H9 (cell line): ENCODE measurements at regions not wholly inside any gene's neighbourhood (a gene's known extent, or its start where the extent isn't known, plus 50 kb on each side); places are given as distances from the start of the nearest gene placed in this dataset.

ENCODE experiments used
- DNase-seq: peaks from one replicate; pipeline ENCODE4 v3.0.0-alpha.2; 2017
- H2AFZ ChIP-seq: one replicate; pipeline ENCODE4 v1.6.1; 2013; ENCODE audit warnings: mild to moderate bottlenecking, low read length, control low read depth, moderate library complexity
- H2AK5ac ChIP-seq: 2 replicates; pipeline ENCODE4 v1.6.1; 2013; ENCODE audit warnings: low read length, control low read depth, mixed read lengths; ENCODE audit not compliant: insufficient read length
- H2BK120ac ChIP-seq: one replicate; pipeline ENCODE4 v1.6.1; 2013; ENCODE audit warnings: low read depth, mild to moderate bottlenecking, low read length, control low read depth, inconsistent platforms; ENCODE audit not compliant: poor library complexity, severe bottlenecking
- H2BK12ac ChIP-seq: 2 replicates; pipeline ENCODE4 v1.6.1; 2013; ENCODE audit warnings: low read length, control low read depth, mixed read lengths, low read depth; ENCODE audit not compliant: insufficient read length
- H2BK15ac ChIP-seq: 2 replicates; pipeline ENCODE4 v1.6.1; 2013; ENCODE audit warnings: low read depth, low read length, control low read depth
- H2BK20ac ChIP-seq: one replicate; pipeline ENCODE4 v1.6.1; 2013; ENCODE audit warnings: low read depth, mild to moderate bottlenecking, low read length, control low read depth, inconsistent platforms; ENCODE audit not compliant: poor library complexity, severe bottlenecking
- H2BK5ac ChIP-seq: 2 replicates; pipeline ENCODE4 v1.6.1; 2013; ENCODE audit warnings: low read length, control low read depth, mixed read lengths; ENCODE audit not compliant: insufficient read length
- H3K14ac ChIP-seq: 2 replicates; pipeline ENCODE4 v1.6.1; 2013; ENCODE audit warnings: low read length, control low read depth; ENCODE audit not compliant: insufficient read depth
- H3K18ac ChIP-seq: 2 replicates; pipeline ENCODE4 v1.6.1; 2013; ENCODE audit warnings: low read depth, mild to moderate bottlenecking, mixed read lengths, low read length, control low read depth; ENCODE audit not compliant: insufficient read length
- H3K23ac ChIP-seq: 2 replicates; pipeline ENCODE4 v1.6.1; 2013; ENCODE audit warnings: low read length, control low read depth, mixed read lengths, low read depth; ENCODE audit not compliant: insufficient read length
- H3K23me2 ChIP-seq: 2 replicates; pipeline ENCODE4 v1.6.1; 2013; ENCODE audit warnings: low read depth, mild to moderate bottlenecking, mixed read lengths, low read length, control low read depth; ENCODE audit not compliant: insufficient read length, poor library complexity, severe bottlenecking
- H3K27ac ChIP-seq: 2 replicates; pipeline ENCODE4 v1.5.1; 2013; ENCODE audit warnings: low read length, control low read depth, mixed read lengths, low read depth; ENCODE audit not compliant: insufficient read length
- H3K27me3 ChIP-seq: 2 replicates; pipeline ENCODE4 v1.6.1; 2013; ENCODE audit warnings: low read length, control low read depth, inconsistent platforms; ENCODE audit not compliant: insufficient read depth
- H3K4ac ChIP-seq: 2 replicates; pipeline ENCODE4 v1.6.1; 2013; ENCODE audit warnings: low read depth, mild to moderate bottlenecking, control low read depth, inconsistent platforms, low read length, moderate library complexity
- H3K4me1 ChIP-seq: 2 replicates; pipeline ENCODE4 v1.6.1; 2013; ENCODE audit warnings: low read length, control low read depth, inconsistent platforms; ENCODE audit not compliant: insufficient read depth
- H3K4me2 ChIP-seq: 2 replicates; pipeline ENCODE4 v1.6.1; 2013; ENCODE audit warnings: low read length, control low read depth, mixed read lengths; ENCODE audit not compliant: insufficient read length, insufficient read depth
- H3K56ac ChIP-seq: 2 replicates; pipeline ENCODE4 v1.6.1; 2013; ENCODE audit warnings: low read depth, mild to moderate bottlenecking, mixed read lengths, low read length, control low read depth; ENCODE audit not compliant: insufficient read length
- H3K79me1 ChIP-seq: 2 replicates; pipeline ENCODE4 v1.6.1; 2013; ENCODE audit warnings: low read depth, mild to moderate bottlenecking, moderate library complexity, low read length, control low read depth, inconsistent platforms; ENCODE audit not compliant: insufficient read depth, poor library complexity, severe bottlenecking
- H3K79me2 ChIP-seq: 2 replicates; pipeline ENCODE4 v1.6.1; 2013; ENCODE audit warnings: low read length, control low read depth, inconsistent platforms; ENCODE audit not compliant: insufficient read depth
- H3K9ac ChIP-seq: 2 replicates; pipeline ENCODE4 v1.6.1; 2013; ENCODE audit warnings: low read length, control low read depth, mixed read lengths; ENCODE audit not compliant: insufficient read length; ENCODE audit errors: extremely low read depth
- H3K9me3 ChIP-seq: one replicate; pipeline ENCODE4 v1.6.1; 2013; ENCODE audit warnings: low read depth, low read length, inconsistent platforms; ENCODE audit not compliant: control insufficient read depth
- H3T11ph ChIP-seq: one replicate; pipeline ENCODE4 v1.6.1; 2013; ENCODE audit warnings: mild to moderate bottlenecking, low read length, control low read depth, inconsistent platforms
- H4K20me1 ChIP-seq: one replicate; pipeline ENCODE4 v1.6.1; 2013; ENCODE audit not compliant: control insufficient read depth, insufficient read length, insufficient read depth
- H4K5ac ChIP-seq: 2 replicates; pipeline ENCODE4 v1.6.1; 2013; ENCODE audit warnings: low read depth, mild to moderate bottlenecking, mixed read lengths, low read length, control low read depth; ENCODE audit not compliant: insufficient read length
- H4K8ac ChIP-seq: replicated peaks from 2 replicates; pipeline ENCODE4 v1.6.1; 2013; ENCODE audit warnings: low read length, control low read depth, mixed read lengths, low read depth; ENCODE audit not compliant: insufficient read length
- H4K91ac ChIP-seq: 2 replicates; pipeline ENCODE4 v1.6.1; 2013; ENCODE audit warnings: low read depth, mild to moderate bottlenecking, moderate library complexity, mixed read lengths, low read length, control low read depth; ENCODE audit not compliant: insufficient read length
- H3K27ac Mint-ChIP-seq, 3 experiments: 2 replicates in 2 of 3; 3 replicates in 1 of 3; pipeline ENCODE4 v1.8.0; 2020 to 2021; ENCODE audit warnings: mixed read lengths in 3 of 3, mild to moderate bottlenecking in 1 of 3, moderate library complexity in 1 of 3
- H3K27me3 Mint-ChIP-seq: 2 replicates; pipeline ENCODE4 v1.8.0; 2021; ENCODE audit warnings: low read depth, mild to moderate bottlenecking, moderate library complexity, mixed read lengths
- H3K36me3 Mint-ChIP-seq, 3 experiments: 2 replicates in 2 of 3; 3 replicates in 1 of 3; pipeline ENCODE4 v1.8.0; 2020 to 2021; ENCODE audit warnings: low read depth in 3 of 3, mixed read lengths in 3 of 3; ENCODE audit not compliant: insufficient read depth in 1 of 3
- H3K4me1 Mint-ChIP-seq, 2 experiments: 2 replicates each; pipeline ENCODE4 v1.8.0; 2020; ENCODE audit warnings: mixed read lengths in 2 of 2
- H3K4me3 Mint-ChIP-seq, 2 experiments: 2 replicates in 1 of 2; 3 replicates in 1 of 2; pipeline ENCODE4 v1.8.0; 2020 to 2021; ENCODE audit warnings: mild to moderate bottlenecking in 2 of 2, mixed read lengths in 2 of 2, moderate library complexity in 1 of 2
- H3K9me3 Mint-ChIP-seq, 2 experiments: 2 replicates in 1 of 2; 3 replicates in 1 of 2; pipeline ENCODE4 v1.8.0; 2020; ENCODE audit warnings: mild to moderate bottlenecking in 2 of 2, mixed read lengths in 2 of 2, moderate library complexity in 1 of 2
- CTCF ChIP-seq: fragments of 200-600 bp; sonication (generic); conservative IDR thresholded peaks from 3 replicates; pipeline ENCODE4 v1.8.0; 2021; ENCODE audit warnings: antibody characterized with exemption, mild to moderate bottlenecking
- WGBS: extraction: QIAGEN DNeasy Blood & Tissue Kit; methylation state at CpG from one replicate; pipeline ENCODE4 v1.1.7; 2013; ENCODE audit warnings: missing lambda C conversion rate, low lambda C conversion rate, mixed read lengths; ENCODE audit not compliant: insufficient read length; ENCODE audit errors: extremely low coverage; 5-methylcytosine and 5-hydroxymethylcytosine counted together

DNA sequence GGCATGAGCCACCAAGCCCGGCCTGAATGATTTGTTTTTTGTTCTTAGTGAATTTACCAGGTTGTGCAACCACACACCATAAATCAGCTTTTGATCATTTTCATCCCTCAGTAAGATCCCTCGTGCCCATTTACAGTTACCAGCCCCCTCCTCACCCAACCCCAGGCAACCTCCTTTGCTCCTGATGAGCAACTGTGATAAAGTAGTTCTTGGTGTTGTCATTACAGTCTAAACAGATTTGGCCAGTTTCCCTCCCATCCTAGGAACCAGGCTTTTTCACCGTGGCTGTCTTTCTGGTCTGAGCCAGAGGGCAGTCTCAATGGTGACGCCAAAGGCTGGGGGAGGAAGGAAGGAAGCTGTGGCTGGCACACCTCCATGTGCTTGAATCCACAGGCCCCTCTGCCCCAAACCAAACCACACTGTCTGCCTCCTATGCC, 61.2 kb upstream of the WDFY2 start:
- Histone ChIP-seq H4K91ac (no peak overlapping the region), H2AFZ (no peak overlapping the region), H3K4me2 (no peak overlapping the region), H4K8ac (no peak overlapping the region), H3K79me2 (no peaks in the 10 kb centered on the region), H2BK20ac (no peak overlapping the region), H3K79me1 (no peaks in the 10 kb centered on the region), H3K18ac (no peak overlapping the region), H3K9me3 (no peaks in the 10 kb centered on the region), H2AK5ac (no peak overlapping the region), H2BK12ac (no peak overlapping the region), H3T11ph (no peak overlapping the region), H3K9ac (no peak overlapping the region), H2BK5ac (no peak overlapping the region), H3K4me1 (no peaks in the 10 kb centered on the region; the same call in 1 of the 2 replicates), H3K27me3 (no peaks in the 10 kb centered on the region), H3K23me2 (no peaks in the 10 kb centered on the region), H3K14ac (no peak overlapping the region), H4K20me1 (no peaks in the 10 kb centered on the region), H3K23ac (no peak overlapping the region), H2BK120ac (no peak overlapping the region), H2BK15ac (no peak overlapping the region), H3K56ac (no peak overlapping the region), H3K27ac (no peak overlapping the region), H3K4ac (no peak overlapping the region), H4K5ac (no peak overlapping the region)
- Mint-ChIP-seq H3K4me3 (no peak overlapping the region), H3K27me3 (peaks cover 1% of the 10 kb centered on the region; the same call in 1 of the 2 replicates), H3K4me1 (no peaks in the 10 kb centered on the region; a peak in 1 of 4 replicates), H3K36me3 (no peaks in the 10 kb centered on the region), H3K9me3 (no peaks in the 10 kb centered on the region), H3K27ac (no peak overlapping the region; a peak in 1 of 7 replicates)
- DNase-seq, result no peak
- WGBS, result no CpG with 5 or more reads among the region's 4 CpGs
- TF ChIP-seq CTCF, result no peak
